ENCODE measurements at regions not wholly inside any gene's neighbourhood (a gene's known extent, or its start where the extent isn't known, plus 50 kb on each side); places are given as distances from the start of the nearest gene placed in this dataset.

DNA sequence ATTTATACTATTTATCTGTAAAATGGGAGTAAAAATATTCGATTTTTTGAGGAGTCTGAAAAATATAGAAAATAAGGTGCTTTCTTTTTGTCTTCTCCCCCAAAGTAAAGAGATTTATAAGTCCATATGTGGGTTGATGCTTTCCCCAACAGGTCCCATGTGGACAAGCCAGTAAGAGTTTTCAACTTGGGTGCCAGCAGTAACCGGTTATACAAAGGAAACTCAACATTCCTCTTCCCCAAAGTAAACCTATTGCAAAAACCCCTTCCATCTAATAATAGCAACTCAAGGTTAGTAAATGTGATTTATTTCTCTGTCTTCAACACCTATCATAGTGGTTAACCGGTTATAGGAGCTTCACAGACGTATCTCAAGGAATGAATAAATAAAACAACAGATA lies 1206.9 kb upstream of the SEL1L start:
- TF ChIP-seq, protein P1, sequence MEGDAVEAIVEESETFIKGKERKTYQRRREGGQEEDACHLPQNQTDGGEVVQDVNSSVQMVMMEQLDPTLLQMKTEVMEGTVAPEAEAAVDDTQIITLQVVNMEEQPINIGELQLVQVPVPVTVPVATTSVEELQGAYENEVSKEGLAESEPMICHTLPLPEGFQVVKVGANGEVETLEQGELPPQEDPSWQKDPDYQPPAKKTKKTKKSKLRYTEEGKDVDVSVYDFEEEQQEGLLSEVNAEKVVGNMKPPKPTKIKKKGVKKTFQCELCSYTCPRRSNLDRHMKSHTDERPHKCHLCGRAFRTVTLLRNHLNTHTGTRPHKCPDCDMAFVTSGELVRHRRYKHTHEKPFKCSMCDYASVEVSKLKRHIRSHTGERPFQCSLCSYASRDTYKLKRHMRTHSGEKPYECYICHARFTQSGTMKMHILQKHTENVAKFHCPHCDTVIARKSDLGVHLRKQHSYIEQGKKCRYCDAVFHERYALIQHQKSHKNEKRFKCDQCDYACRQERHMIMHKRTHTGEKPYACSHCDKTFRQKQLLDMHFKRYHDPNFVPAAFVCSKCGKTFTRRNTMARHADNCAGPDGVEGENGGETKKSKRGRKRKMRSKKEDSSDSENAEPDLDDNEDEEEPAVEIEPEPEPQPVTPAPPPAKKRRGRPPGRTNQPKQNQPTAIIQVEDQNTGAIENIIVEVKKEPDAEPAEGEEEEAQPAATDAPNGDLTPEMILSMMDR (IDR thresholded peaks at IDR 0.05) = no peak
- TF ChIP-seq ZFX (IDR thresholded peaks at IDR 0.05; ENCODE audit: borderline replicate concordance) = no peak

Measured in 22Rv1 (cell line).